H1 (cell line): ENCODE measurements at regions not wholly inside any gene's neighbourhood (a gene's known extent, or its start where the extent isn't known, plus 50 kb on each side); places are given as distances from the start of the nearest gene placed in this dataset.

ENCODE experiments used
- CTCF ChIA-PET: fragments of 300-600 bp; sonication (Branson Sonifier 250); formaldehyde crosslinking; loops from one replicate; lab custom pipeline; 2021; ENCODE audit not compliant: partially characterized antibody; lab: Charles Lee
- POLR2A ChIA-PET: fragments of 300-600 bp; sonication (Branson Sonifier 250); formaldehyde crosslinking; loops from one replicate; lab custom pipeline; 2021; ENCODE audit warnings: inconsistent platforms; ENCODE audit not compliant: partially characterized antibody; lab: Charles Lee
- DNase-seq, 2 experiments: peaks; one replicate each; pipeline versions ENCODE4 v3.0.0 to v3.0.0-alpha.2; 2010 to 2022; ENCODE audit warnings: low spot score in 2 of 2, low read depth in 1 of 2, mixed read lengths in 1 of 2
- FAIRE-seq: peaks from 2 replicates; lab custom pipeline; 2011; peaks lifted over from hg19 to GRCh38; lab: Jason Lieb, UNC
- H2AFZ ChIP-seq: 2 replicates; pipeline ENCODE4 v1.8.1; 2012; ENCODE audit warnings: low read length, inconsistent platforms
- H2AK5ac ChIP-seq: 2 replicates; pipeline ENCODE4 v1.6.1; 2013; ENCODE audit warnings: low read depth, low read length
- H2BK120ac ChIP-seq: replicated peaks from 2 replicates; pipeline ENCODE3; 2013; ENCODE audit warnings: low read depth, low read length, inconsistent platforms
- H2BK12ac ChIP-seq: 2 replicates; pipeline ENCODE4 v1.6.1; 2013; ENCODE audit warnings: low read depth, low read length
- H2BK15ac ChIP-seq: 2 replicates; pipeline ENCODE4 v1.6.1; 2013; ENCODE audit warnings: low read length
- H2BK20ac ChIP-seq: 2 replicates; pipeline ENCODE4 v1.6.1; 2013; ENCODE audit warnings: low read length
- H2BK5ac ChIP-seq: 2 replicates; pipeline ENCODE4 v1.6.1; 2013; ENCODE audit warnings: low read depth, low read length
- H3K14ac ChIP-seq: 2 replicates; pipeline ENCODE4 v1.6.1; 2013; ENCODE audit warnings: inconsistent platforms; ENCODE audit not compliant: insufficient read length
- H3K18ac ChIP-seq: 2 replicates; pipeline ENCODE4 v1.6.1; 2013; ENCODE audit warnings: low read length; ENCODE audit errors: extremely low read depth
- H3K23ac ChIP-seq: 2 replicates; pipeline ENCODE4 v1.6.1; 2013; ENCODE audit warnings: inconsistent platforms; ENCODE audit not compliant: insufficient read length
- H3K23me2 ChIP-seq: 2 replicates; pipeline ENCODE4 v1.6.1; 2013; ENCODE audit warnings: low read depth, low read length
- H3K27ac ChIP-seq: 2 replicates; pipeline ENCODE4 v1.6.1; 2011; ENCODE audit warnings: low read depth, low read length, inconsistent platforms
- H3K27me3 ChIP-seq, 4 experiments: replicated peaks in 1 of 4; 1 replicate in 1 of 4; 2 replicates in 3 of 4; pipeline versions ENCODE4 v1.6.1 to v1.8.1; 2011 to 2013; ENCODE audit warnings: low read length in 3 of 4, mild to moderate bottlenecking in 3 of 4, inconsistent platforms in 2 of 4, mixed read lengths in 2 of 4, moderate library complexity in 1 of 4; ENCODE audit not compliant: control insufficient read depth in 3 of 4, insufficient read depth in 3 of 4; ENCODE audit errors: extremely low read depth in 1 of 4
- H3K36me3 ChIP-seq, 4 experiments: 2 replicates each; pipeline versions ENCODE4 v1.6.1 to v1.8.1; 2011 to 2013; ENCODE audit warnings: mild to moderate bottlenecking in 4 of 4, low read length in 3 of 4, moderate library complexity in 2 of 4, control low read depth in 1 of 4, inconsistent platforms in 1 of 4; ENCODE audit not compliant: insufficient read depth in 4 of 4, control insufficient read depth in 2 of 4
- H3K4ac ChIP-seq: replicated peaks from 2 replicates; pipeline ENCODE3; 2013; ENCODE audit warnings: low read length, low read depth, mixed read lengths, inconsistent platforms; ENCODE audit not compliant: insufficient read length
- H3K4me1 ChIP-seq, 4 experiments: replicated peaks in 1 of 4; 1 replicate in 1 of 4; 2 replicates in 3 of 4; pipeline versions ENCODE4 v1.6.1 to v1.8.1; 2011 to 2013; ENCODE audit warnings: low read length in 3 of 4, inconsistent platforms in 2 of 4, mixed read lengths in 1 of 4; ENCODE audit not compliant: insufficient read depth in 4 of 4, control insufficient read depth in 3 of 4
- H3K4me2 ChIP-seq, 2 experiments: 2 replicates each; pipeline versions ENCODE4 v1.6.1 to v1.8.1; 2011 to 2013; ENCODE audit warnings: low read depth in 2 of 2, low read length in 2 of 2, control low read depth in 1 of 2, inconsistent platforms in 1 of 2, mild to moderate bottlenecking in 1 of 2; ENCODE audit not compliant: insufficient read depth in 1 of 2
- H3K4me3 ChIP-seq, 4 experiments: fragments of 200-600, 300-600 bp in 1 of 4; sonication (generic), shearing (Covaris generic), sonication (Bioruptor Twin) in 1 of 4; 2 replicates each; pipeline versions ENCODE4 v1.5.1 to v1.8.1; 2011 to 2016; ENCODE audit warnings: low read length in 4 of 4, low read depth in 3 of 4, control low read depth in 2 of 4, inconsistent platforms in 2 of 4, mild to moderate bottlenecking in 2 of 4, mixed read lengths in 1 of 4, moderate library complexity in 1 of 4; ENCODE audit not compliant: insufficient read depth in 2 of 4; ENCODE audit errors: extremely low read depth in 1 of 4
- H3K56ac ChIP-seq: replicated peaks from 2 replicates; pipeline ENCODE3; 2013; ENCODE audit warnings: low read depth, mild to moderate bottlenecking, mixed read lengths, low read length, inconsistent platforms; ENCODE audit not compliant: insufficient read length
- H3K79me1 ChIP-seq: 2 replicates; pipeline ENCODE4 v1.6.1; 2013; ENCODE audit warnings: low read depth, low read length, control low read depth
- H3K79me2 ChIP-seq, 2 experiments: 2 replicates each; pipeline versions ENCODE4 v1.6.1 to v1.8.1; 2012 to 2013; ENCODE audit warnings: low read length in 2 of 2, mild to moderate bottlenecking in 2 of 2, inconsistent platforms in 1 of 2; ENCODE audit not compliant: insufficient read depth in 2 of 2, control insufficient read depth in 1 of 2
- H3K9ac ChIP-seq, 4 experiments: replicated peaks in 1 of 4; 1 replicate in 1 of 4; 2 replicates in 3 of 4; pipeline versions ENCODE4 v1.6.1 to v1.8.1; 2011 to 2013; ENCODE audit warnings: low read depth in 3 of 4, low read length in 3 of 4, control low read depth in 2 of 4, mild to moderate bottlenecking in 2 of 4, moderate library complexity in 2 of 4, inconsistent platforms in 1 of 4; ENCODE audit errors: extremely low read depth in 1 of 4
- H3K9me3 ChIP-seq, 2 experiments: 2 replicates each; pipeline versions ENCODE4 v1.6.1 to v1.8.1; 2012 to 2013; ENCODE audit warnings: mild to moderate bottlenecking in 2 of 2, moderate library complexity in 2 of 2, control low read depth in 1 of 2, inconsistent platforms in 1 of 2, low read depth in 1 of 2, low read length in 1 of 2, mixed read lengths in 1 of 2; ENCODE audit not compliant: insufficient read depth in 2 of 2
- H4K20me1 ChIP-seq, 2 experiments: replicated peaks in 1 of 2; 2 replicates each; pipeline versions ENCODE3 to v1.8.1; 2011 to 2013; ENCODE audit warnings: inconsistent platforms in 2 of 2, low read length in 2 of 2, mild to moderate bottlenecking in 1 of 2; ENCODE audit not compliant: insufficient read depth in 2 of 2, control insufficient read depth in 1 of 2
- H4K5ac ChIP-seq: 2 replicates; pipeline ENCODE4 v1.6.1; 2013; ENCODE audit warnings: low read length, low read depth, mixed read lengths, inconsistent platforms; ENCODE audit not compliant: insufficient read length
- H4K8ac ChIP-seq: 2 replicates; pipeline ENCODE4 v1.8.0; 2013; ENCODE audit warnings: mild to moderate bottlenecking, moderate library complexity, low read length, inconsistent platforms; ENCODE audit not compliant: insufficient read depth; ENCODE audit errors: extremely low read depth
- H4K91ac ChIP-seq: replicated peaks from 2 replicates; pipeline ENCODE3; 2013; ENCODE audit warnings: low read length, mixed read lengths, inconsistent platforms; ENCODE audit not compliant: insufficient read length
- CBX5 ChIP-seq: fragments of 300-800, 300-1000 bp; sonication (generic); IDR thresholded peaks from 2 replicates; pipeline ENCODE4 v1.7.1; 2016; ENCODE audit warnings: antibody characterized with exemption, low read length, low read depth
- SUZ12 ChIP-seq: fragments of 200-600 bp; sonication (generic); IDR thresholded peaks from 2 replicates; pipeline ENCODE4 v1.6.1; 2012; ENCODE audit warnings: mild to moderate bottlenecking, inconsistent platforms, low read length, moderate library complexity, mixed read lengths
- WGBS, 2 experiments: shearing (Covaris generic) in 1 of 2; methylation state at CpG; one replicate each; pipeline versions ENCODE4 v1.1.6 to v1.1.7; 2013 to 2015; ENCODE audit warnings: low lambda C conversion rate in 2 of 2, mixed read lengths in 2 of 2, inconsistent platforms in 1 of 2, low coverage in 1 of 2, missing lambda C conversion rate in 1 of 2; ENCODE audit not compliant: insufficient replicate concordance in 2 of 2, insufficient coverage in 1 of 2, insufficient read length in 1 of 2; ENCODE audit errors: extremely low coverage in 1 of 2, missing lambda C conversion rate in 1 of 2; 5-methylcytosine and 5-hydroxymethylcytosine counted together

DNA sequence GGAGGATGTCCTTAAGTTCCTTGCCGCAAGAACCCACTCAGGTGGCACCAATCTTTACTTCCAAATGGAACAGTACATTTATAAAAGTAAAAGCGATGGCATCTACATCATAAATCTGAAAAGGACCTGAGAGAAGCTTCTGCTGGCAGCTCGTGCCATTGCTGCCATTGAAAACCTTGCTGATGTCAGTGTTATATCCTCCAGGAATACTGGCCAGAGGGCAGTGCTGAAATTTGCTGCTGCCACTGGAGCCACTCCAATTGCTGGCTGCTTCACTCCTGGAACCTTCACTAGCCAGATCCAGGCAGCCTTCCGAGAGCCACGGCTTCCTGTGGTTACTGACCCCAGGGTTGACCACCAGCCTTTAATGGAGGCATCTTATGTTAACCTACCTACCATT is 191.7 kb downstream of the TRIM27 start:
- Histone ChIP-seq H4K91ac (no peak overlapping the region), H2AK5ac (no peak overlapping the region), H2BK15ac (no peak overlapping the region), H3K14ac (no peak overlapping the region), H4K20me1 (no peaks in the 10 kb centered on the region), H4K8ac (no peak overlapping the region), H3K9ac (no peak overlapping the region), H2AFZ (no peak overlapping the region), H2BK20ac (no peak overlapping the region), H3K4me3 (no peak overlapping the region), H3K9me3 (no peaks in the 10 kb centered on the region), H3K4me2 (no peak overlapping the region), H2BK120ac (no peak overlapping the region), H3K56ac (no peak overlapping the region), H3K4ac (no peak overlapping the region), H3K36me3 (no peaks in the 10 kb centered on the region), H3K27me3 (peaks cover 0 to 21% (median 12%) of the 10 kb centered on the region in 4 experiments; a peak in 6 of 7 replicates), H3K18ac (no peak overlapping the region), H3K79me1 (no peaks in the 10 kb centered on the region), H3K4me1 (no peaks in the 10 kb centered on the region; a peak in 1 of 7 replicates), H3K23me2 (peaks cover 10% of the 10 kb centered on the region), H3K27ac (no peak overlapping the region), H2BK5ac (no peak overlapping the region), H3K79me2 (no peaks in the 10 kb centered on the region), H2BK12ac (no peak overlapping the region), H3K23ac (no peak overlapping the region), H4K5ac (no peak overlapping the region)
- TF ChIP-seq SUZ12 = peak; percentile 16; the same call in 1 of the 2 replicates
- TF ChIP-seq CBX5 = no peak
- 83% methylated on average over 5 of the region's 5 CpGs; no CpG with 5 or more reads in 1 of the 2 experiments for WGBS, 2 experiments
- DNase-seq (no peak), FAIRE-seq (no peak)
- ChIA-PET POLR2A (interaction anchor here (1.1 kb wide), 1 partner anchor 11 kb away, joined by 3 read pairs; no protein-coding TSS in a partner anchor), CTCF (no interaction called here)
